ENCODE measurements at regions not wholly inside any gene's neighbourhood (a gene's known extent, or its start where the extent isn't known, plus 50 kb on each side); places are given as distances from the start of the nearest gene placed in this dataset.

- TF ChIP-seq CTCF (IDR thresholded peaks at IDR 0.05): no peak
- no peak for TF ChIP-seq E2F1 (CRISPR knock-in tag; IDR thresholded peaks at IDR 0.05)
- no peak for TF ChIP-seq ESRRA (CRISPR knock-in tag; IDR thresholded peaks at IDR 0.05; ENCODE audit: borderline replicate concordance)
Measured at GRCh38 chr15:38895326-38896255, 331.0 kb upstream of the RASGRP1 start.
